HG03342 (cell line): ENCODE measurements at regions not wholly inside any gene's neighbourhood (a gene's known extent, or its start where the extent isn't known, plus 50 kb on each side); places are given as distances from the start of the nearest gene placed in this dataset.
A peak's percentile ranks its signal among the peaks of the same experiment; 100 is the strongest.

Source experiments
- ATAC-seq: cut with Tn5 transposase; IDR thresholded peaks from one replicate; pipeline ENCODE4 v1.9.1; 2021; ENCODE audit warnings: mild to moderate bottlenecking, moderate library complexity; ENCODE audit not compliant: unreplicated experiment

GRCh38 chr14:89013698-89014568, 189.5 kb downstream of the TTC8 start:
- ATAC-seq = no peak

- ATAC-seq = no peak
These were observed 190.1 kb downstream of the TTC8 start for GRCh38 chr14:89014569-89014850.

- ATAC-seq = no peak
These were observed 190.6 kb downstream of the TTC8 start for GRCh38 chr14:89015016-89015415.

- no peak for ATAC-seq
These were observed 193.0 kb downstream of the TTC8 start for GRCh38 chr14:89017417-89017816.

GRCh38 chr14:89022274-89022673, 197.8 kb downstream of the TTC8 start:
- ATAC-seq = no peak

GRCh38 chr14:89024691-89025090, 200.2 kb downstream of the TTC8 start:
- no peak for ATAC-seq

GRCh38 chr14:89025561-89026236, 201.2 kb downstream of the TTC8 start:
- no peak for ATAC-seq

GRCh38 chr14:89027097-89027740, 202.8 kb downstream of the TTC8 start:
- peak; percentile 80 for ATAC-seq

GRCh38 chr14:89028462-89029134, 204.1 kb downstream of the TTC8 start:
- no peak for ATAC-seq

- no peak for ATAC-seq
These were observed 205.7 kb downstream of the TTC8 start for GRCh38 chr14:89029961-89030694.

GRCh38 chr14:89030921-89031320, 206.5 kb downstream of the TTC8 start:
- no peak for ATAC-seq

GRCh38 chr14:89032086-89032649, 207.7 kb downstream of the TTC8 start:
- ATAC-seq = no peak

- ATAC-seq = no peak
These were observed 209.3 kb downstream of the TTC8 start for GRCh38 chr14:89033756-89034155.

- no peak for ATAC-seq
These were observed 211.9 kb downstream of the TTC8 start for GRCh38 chr14:89036371-89036770.

- no peak for ATAC-seq
These were observed 212.6 kb downstream of the TTC8 start for GRCh38 chr14:89037065-89037464.

GRCh38 chr14:89040080-89040459, 215.6 kb downstream of the TTC8 start:
- ATAC-seq = peak; percentile 18

- peak; percentile 80 for ATAC-seq
These were observed 216.2 kb downstream of the TTC8 start for GRCh38 chr14:89040460-89041256.

GRCh38 chr14:89041257-89041582, 216.8 kb downstream of the TTC8 start:
- ATAC-seq = no peak

GRCh38 chr14:89042021-89042420, 217.6 kb downstream of the TTC8 start:
- no peak for ATAC-seq

GRCh38 chr14:89053303-89053702, 228.9 kb downstream of the TTC8 start:
- ATAC-seq = no peak
